GM21619 (cell line): ENCODE measurements at regions not wholly inside any gene's neighbourhood (a gene's known extent, or its start where the extent isn't known, plus 50 kb on each side); places are given as distances from the start of the nearest gene placed in this dataset.

Experiments used
- ATAC-seq: cut with Tn5 transposase; IDR thresholded peaks from one replicate; pipeline ENCODE4 v1.9.1; 2021; ENCODE audit not compliant: unreplicated experiment

DNA sequence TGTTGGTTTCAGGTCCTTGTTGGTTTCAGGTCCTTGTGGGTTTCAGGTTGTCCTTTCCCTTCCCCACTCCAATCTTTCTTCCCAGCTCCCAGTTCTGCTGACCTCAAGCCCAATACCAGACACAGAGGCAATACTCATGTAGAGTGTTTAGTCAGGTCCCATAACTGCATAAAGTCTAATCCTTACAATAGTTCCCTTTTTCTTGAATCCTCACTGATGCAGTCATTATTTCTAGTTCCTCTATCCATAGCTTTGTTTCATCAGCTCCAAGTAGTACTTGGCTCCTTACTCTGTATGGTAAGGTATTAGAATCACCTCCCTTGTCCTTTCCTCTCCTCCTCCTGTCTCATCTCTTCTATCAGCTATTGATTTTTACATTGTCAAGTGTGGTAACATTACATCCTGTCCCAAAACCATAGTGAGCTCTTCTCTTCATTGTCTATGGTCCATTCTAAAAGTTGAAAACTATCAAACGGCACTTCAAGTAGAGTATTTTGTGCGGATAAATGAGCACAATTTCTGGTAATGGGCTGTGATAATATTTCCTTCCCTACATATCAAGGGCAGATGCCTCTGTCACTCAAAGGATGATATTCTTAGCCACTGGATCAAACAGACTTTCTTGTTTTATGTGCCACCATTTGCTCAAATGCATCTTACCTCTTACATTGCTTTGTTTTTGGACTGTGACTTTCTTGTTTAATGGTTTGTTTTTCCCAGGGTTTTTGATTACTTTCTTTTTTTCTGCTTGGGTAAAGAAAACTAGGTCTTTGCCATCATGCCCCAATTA, 57.2 kb upstream of the JDP2 start:
- ATAC-seq = no peak

DNA sequence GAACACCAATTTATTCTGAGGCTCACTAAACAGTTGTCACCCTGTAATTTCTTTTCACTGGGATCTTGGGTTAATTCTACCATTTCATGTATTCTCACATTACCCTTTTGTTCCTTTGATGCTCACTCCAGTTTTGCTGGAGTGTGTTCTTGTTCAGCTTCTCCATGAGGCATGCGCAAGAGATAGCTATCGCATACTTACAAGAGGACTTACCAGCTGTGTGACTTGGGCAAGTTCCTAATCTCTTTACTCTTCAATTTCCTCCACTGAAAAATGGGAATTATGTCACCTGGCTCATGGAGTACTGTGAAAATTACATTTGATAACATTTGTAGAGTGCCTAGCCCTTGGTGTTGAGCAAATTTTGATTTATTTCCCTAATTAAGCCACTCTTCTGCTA, 56.5 kb upstream of the JDP2 start:
- ATAC-seq = no peak

DNA sequence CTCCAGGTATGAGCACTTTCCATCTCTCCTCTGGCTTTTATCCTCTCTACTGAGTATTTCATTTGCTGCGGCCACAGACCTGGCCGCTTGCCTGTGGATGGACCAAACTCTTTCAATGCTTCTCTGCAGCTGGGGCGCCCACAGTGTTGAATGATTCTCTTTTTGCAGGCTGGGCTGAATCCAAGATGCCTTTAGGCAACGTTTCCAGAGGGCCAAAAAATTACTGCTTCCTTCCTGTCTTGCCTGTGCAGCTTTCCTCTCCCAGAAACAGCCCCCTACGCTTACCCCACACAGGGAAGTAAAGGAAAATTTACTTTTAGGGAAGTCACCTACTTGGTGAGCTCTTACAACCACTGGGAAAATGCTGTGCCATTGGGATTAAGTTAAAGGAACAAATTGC, 55.6 kb upstream of the JDP2 start:
- no peak for ATAC-seq

DNA sequence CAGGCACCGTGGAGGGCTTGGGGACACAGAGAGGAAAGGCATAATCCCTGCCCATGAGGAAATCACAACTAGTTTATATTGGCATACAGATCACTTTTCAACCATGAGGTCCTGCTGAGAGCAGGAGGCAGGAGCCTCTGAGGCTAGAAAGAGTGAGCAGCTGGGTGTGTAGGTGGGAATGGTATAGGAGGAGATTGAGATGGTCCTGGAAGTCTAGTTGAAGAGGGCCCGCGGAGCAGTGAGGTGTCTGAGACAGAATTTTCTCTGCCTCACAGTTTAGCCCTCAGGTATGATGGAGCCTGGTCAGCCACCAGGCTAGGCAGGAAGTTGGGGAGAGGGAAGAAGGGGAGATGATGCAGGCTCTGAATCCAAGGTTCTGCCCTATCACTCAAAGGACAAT, 54.7 kb upstream of the JDP2 start:
- ATAC-seq = no peak

DNA sequence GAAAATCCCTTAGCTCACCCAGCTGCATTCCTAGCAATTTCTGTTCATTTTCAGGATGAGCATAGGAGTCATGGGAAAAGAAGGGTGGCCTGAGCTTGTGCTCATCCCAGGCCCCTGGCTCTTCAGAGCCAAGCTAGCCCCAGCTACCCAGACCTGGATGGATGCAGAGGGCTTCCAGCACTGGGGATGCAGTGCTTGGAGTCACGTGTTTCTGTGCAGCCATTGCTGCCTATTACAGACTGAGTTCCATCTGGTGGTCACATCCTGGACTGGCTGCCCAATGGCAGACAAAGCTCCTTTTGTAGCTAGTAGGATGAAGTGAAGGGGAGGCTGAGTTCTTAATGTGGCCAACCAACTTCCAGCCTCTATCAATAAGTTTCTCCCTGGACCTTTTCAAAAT, 54.2 kb upstream of the JDP2 start:
- ATAC-seq = no peak

DNA sequence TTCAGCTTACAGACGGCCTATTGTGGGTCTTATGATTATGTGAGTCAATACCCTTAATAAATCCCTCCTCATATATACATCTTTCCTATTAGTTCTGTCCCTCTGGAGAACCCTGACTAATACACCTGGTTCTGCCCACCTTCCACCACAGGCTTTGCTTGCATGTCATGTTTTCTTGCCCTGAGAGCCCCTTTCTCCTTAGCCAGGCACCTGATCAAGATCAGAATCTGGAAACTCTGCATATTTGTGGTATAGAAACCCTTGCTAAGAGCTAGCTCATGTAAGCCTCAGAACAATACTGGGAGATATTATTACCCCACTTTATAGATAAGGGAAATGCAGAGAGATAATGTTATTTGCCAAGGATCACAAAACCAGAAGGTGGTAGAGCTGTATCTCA, 52.9 kb upstream of the JDP2 start:
- ATAC-seq = no peak

DNA sequence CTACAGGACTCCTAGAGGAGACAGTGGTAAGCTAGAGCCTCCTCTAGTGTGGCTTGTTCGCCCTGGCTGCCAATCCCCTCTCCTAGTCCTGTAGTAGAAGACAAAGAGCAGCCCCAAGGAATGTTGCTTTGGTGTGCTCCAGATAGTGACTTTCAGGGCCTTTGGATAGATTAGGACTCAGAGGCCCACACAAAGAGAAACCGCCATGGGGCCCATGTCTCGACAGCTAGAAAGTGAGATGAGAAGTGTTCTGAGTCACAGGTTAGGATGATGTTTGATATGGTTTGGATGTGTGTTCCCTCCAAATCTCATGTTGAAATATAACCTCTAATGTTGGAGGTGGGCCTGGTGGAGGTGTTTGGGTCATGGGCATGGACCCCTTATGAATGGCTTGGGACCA, 51.8 kb upstream of the JDP2 start:
- ATAC-seq = no peak
